ENCODE measurements at regions not wholly inside any gene's neighbourhood (a gene's known extent, or its start where the extent isn't known, plus 50 kb on each side); places are given as distances from the start of the nearest gene placed in this dataset.

- DNase-seq (ENCODE audit: low spot score): no peak
Measured at GRCh38 chr1:30405631-30406212, 317.7 kb downstream of the MATN1 start.

- DNase-seq (ENCODE audit: low spot score): no peak
Measured at GRCh38 chr1:30405081-30405480, 318.3 kb downstream of the MATN1 start.

GRCh38 chr1:30404341-30404740 lies 319.0 kb downstream of the MATN1 start:
- DNase-seq (ENCODE audit: low spot score): no peak

- DNase-seq (ENCODE audit: low spot score): no peak
Measured at GRCh38 chr1:30403726-30404125, 319.7 kb downstream of the MATN1 start.

GRCh38 chr1:30403061-30403645 lies 320.2 kb downstream of the MATN1 start:
- no peak for DNase-seq (ENCODE audit: low spot score)

- DNase-seq (ENCODE audit: low spot score): no peak
Measured at GRCh38 chr1:30402031-30402430, 321.4 kb downstream of the MATN1 start.

GRCh38 chr1:30400507-30400906 lies 322.9 kb downstream of the MATN1 start:
- no peak for DNase-seq (ENCODE audit: low spot score)

GRCh38 chr1:30399026-30399425 lies 324.4 kb downstream of the MATN1 start:
- DNase-seq (ENCODE audit: low spot score): no peak

- no peak for DNase-seq (ENCODE audit: low spot score)
Measured at GRCh38 chr1:30397576-30397975, 325.8 kb downstream of the MATN1 start.

- DNase-seq (ENCODE audit: low spot score): no peak
Measured at GRCh38 chr1:30395631-30396030, 327.8 kb downstream of the MATN1 start.

GRCh38 chr1:30388386-30388785 lies 335.0 kb downstream of the MATN1 start:
- DNase-seq (ENCODE audit: low spot score): no peak

- no peak for DNase-seq (ENCODE audit: low spot score)
Measured at GRCh38 chr1:30386156-30386926, 337.0 kb downstream of the MATN1 start.

- no peak for DNase-seq (ENCODE audit: low spot score)
Measured at GRCh38 chr1:30385246-30385995, 338.0 kb downstream of the MATN1 start.

GRCh38 chr1:30384286-30385245 lies 338.8 kb downstream of the MATN1 start:
- peak; percentile 60 for DNase-seq (ENCODE audit: low spot score)

GRCh38 chr1:30383221-30383711 lies 340.1 kb downstream of the MATN1 start:
- DNase-seq (ENCODE audit: low spot score): no peak

GRCh38 chr1:30382496-30382895 lies 340.9 kb downstream of the MATN1 start:
- DNase-seq (ENCODE audit: low spot score): no peak

GRCh38 chr1:30381671-30382365 lies 341.6 kb downstream of the MATN1 start:
- DNase-seq (ENCODE audit: low spot score): no peak

GRCh38 chr1:30381266-30381665 lies 342.1 kb downstream of the MATN1 start:
- no peak for DNase-seq (ENCODE audit: low spot score)

GRCh38 chr1:30380625-30380984 lies 342.8 kb downstream of the MATN1 start:
- no peak for DNase-seq (ENCODE audit: low spot score)

- peak; percentile 71 for DNase-seq (ENCODE audit: low spot score)
Measured at GRCh38 chr1:30379684-30380624, 343.4 kb downstream of the MATN1 start.

All from SW480 (cell line).